Retina (tissue), 1 donor: ENCODE measurements at regions not wholly inside any gene's neighbourhood (a gene's known extent, or its start where the extent isn't known, plus 50 kb on each side); places are given as distances from the start of the nearest gene placed in this dataset.
"Not testable (repeated sequence)": the region's sequence is repeated elsewhere in the genome, so short reads cannot be mapped to it uniquely, and the experiment has no call there.

Experiments used
- DNase-seq: peaks from one replicate; pipeline ENCODE4 v3.0.0-alpha.2; 2016

GRCh38 chr12:124131659-124132058 is 158.6 kb downstream of the ZNF664 start:
- DNase-seq, result no peak

DNA sequence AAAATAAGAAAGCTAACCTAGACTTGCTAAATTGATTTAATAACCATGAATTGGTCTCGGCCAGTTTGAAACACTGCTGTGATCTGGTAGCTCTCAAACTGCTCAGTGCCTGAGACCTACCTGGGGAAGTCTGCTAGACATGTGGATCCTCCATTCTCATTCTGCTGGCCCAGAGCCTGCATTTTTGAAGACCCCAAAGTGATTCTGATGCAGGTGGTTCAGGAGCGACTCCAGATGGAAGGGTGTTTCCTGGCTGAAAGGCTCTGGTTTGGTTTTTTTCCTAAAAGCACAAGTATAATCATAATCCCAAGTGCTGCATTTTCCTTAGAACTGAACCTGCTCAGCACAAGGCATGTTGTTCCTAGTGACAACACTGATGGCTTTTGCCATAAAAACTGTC is 159.5 kb downstream of the ZNF664 start:
- DNase-seq, result no peak

GRCh38 chr12:124136796-124137195 is 158.1 kb upstream of the RFLNA start:
- DNase-seq, result no peak

- no peak for DNase-seq
Measured at GRCh38 chr12:124140944-124141486, 153.9 kb upstream of the RFLNA start.

GRCh38 chr12:124141611-124142010 is 153.3 kb upstream of the RFLNA start:
- not testable (repeated sequence) for DNase-seq

DNA sequence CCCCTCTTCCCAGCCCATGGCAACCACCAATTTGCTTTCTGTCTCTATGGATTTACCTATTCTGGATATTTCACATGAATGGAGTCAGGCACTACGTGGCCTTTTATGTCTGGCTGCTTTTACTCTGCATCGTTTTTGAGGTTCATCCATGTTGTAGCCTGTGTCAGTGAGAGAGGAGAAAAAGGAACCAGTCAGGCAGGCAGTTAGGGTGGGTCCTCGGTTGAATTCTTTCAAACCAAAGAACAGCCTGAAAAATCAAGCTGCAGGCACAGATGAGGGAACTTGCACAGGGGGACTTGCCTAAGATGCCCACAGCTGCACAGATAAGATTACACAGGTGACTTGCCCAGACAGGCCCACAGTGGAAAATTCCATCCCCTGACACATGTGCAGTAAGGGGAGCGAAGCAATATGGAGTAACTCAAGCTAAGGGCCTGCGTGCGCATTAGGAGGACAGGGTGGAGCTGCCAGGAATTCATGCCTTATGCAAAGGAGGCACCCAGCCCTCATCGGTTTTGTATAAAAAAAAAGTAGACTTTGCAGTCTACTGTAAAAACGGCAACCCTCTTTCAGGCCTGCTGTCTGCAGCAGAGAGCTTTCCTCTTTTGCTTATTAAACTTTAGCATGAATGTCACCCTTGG is 152.4 kb upstream of the RFLNA start:
- no peak for DNase-seq

DNA sequence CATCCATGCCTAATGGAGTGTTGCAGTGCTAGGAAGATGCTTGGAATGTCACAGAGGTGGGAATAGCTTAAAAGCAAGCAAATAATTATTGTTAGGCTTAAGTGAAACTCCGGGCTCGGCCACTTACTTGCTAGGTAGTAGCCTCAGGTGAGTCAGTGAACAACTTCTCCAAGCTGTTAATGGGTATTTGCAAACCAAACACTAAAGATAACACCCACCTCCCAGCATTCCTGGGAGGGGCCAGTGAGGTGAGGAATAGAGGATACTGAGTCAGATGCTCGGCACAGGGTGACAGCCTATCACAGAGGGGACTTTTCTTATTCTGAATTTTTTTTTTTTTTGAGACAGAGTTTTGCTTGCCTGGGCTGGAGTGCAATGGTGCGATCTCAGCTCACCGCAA is 151.2 kb upstream of the RFLNA start:
- no peak for DNase-seq

- DNase-seq, result no peak
Measured at GRCh38 chr12:124144531-124145194, 150.2 kb upstream of the RFLNA start.

DNA sequence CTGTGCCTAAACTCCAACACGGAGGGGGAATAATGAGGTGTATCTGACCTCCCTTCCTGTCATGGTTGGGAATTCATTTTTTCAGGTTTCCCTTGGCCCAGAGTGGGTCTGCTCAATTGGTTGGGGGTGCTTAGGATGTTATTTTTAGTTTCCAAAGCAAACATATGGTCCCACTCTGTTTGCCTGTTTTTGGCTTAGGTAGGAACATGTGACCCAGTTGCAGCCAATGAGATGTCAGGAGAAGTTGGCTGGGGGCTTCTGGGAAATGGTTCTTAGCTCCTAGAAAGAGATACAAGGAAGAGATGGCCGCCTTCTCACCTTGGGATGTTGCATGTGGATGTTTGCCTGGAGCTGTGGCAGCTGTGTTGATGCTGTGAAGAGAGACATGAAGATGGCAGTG is 147.9 kb upstream of the RFLNA start:
- no peak for DNase-seq

DNA sequence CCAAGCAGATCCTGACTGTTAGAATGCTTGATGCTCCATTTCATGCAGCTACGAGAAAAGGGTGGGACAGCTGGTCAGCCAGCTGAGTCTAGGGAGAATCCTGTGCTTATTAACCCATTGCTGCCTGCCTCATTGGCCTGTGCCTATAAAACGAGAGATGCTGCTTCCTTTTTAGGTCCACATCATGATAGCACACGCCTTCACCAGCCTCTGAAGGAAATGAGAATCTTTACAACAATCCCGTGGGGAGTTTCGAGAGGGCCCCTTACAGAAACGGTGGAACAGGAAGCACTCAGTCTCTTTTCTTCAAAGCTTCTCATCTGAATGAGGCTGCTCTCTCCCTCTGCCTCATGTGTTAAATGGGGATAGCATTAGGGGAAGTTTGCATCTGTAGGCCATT is 147.3 kb upstream of the RFLNA start:
- DNase-seq, result no peak

DNA sequence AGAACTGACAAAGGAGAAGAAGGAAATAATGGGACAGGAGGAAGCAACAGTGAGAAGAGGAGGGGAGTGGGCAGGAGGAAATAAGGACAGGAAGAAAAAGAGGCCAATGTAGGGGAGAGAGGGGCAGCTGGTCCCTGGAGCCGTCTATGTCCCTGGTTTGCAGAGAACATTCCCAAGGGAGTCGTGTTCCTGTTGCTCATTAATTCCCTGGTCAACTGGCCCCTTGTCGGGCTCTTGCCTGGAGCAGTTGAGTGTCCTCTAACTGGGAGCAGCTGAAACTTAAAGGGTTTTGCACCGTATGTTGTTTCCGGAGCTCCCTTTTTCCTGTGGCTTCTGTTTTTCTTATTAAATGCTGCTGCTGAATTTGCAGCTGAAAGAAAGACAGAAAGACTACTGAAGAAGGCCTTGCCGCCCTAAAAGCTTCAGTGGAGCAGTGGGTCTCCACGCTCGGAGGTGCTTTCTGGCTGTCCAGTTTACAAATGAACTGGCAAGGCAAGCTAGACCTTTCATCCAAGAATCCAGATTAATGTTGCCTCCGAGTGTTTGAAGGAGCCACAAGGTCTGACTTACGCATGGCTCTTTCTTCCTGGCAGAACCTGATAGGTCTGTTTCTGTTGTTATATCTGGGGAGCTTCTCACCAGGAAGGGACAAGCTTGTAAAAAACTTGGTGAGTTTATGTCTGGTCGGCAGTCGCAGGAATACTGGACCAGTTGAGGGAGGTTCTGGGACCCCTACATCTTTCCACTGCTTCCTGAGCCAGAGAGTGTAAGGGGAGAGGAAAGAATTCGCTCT is 146.2 kb upstream of the RFLNA start:
- no peak for DNase-seq

DNA sequence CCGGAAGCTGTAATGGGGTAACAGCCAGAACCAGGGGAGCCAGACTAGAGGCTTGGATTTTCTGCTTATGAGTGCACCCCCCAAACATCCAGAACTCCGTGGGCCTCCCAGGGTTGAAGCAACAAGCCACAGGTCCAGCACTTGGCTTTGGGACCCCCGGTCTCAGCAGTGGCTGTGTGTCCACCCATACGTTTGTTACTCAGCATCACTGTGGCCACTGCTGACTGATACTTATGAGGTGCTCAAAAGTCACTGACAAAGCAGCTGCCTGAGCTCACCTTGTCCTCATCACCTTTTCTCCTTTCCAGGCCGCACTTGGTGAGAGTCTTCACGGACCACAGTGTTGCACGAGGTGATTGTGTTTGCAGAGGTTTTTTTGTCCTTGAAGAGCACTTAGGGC is 145.6 kb upstream of the RFLNA start:
- no peak for DNase-seq

DNA sequence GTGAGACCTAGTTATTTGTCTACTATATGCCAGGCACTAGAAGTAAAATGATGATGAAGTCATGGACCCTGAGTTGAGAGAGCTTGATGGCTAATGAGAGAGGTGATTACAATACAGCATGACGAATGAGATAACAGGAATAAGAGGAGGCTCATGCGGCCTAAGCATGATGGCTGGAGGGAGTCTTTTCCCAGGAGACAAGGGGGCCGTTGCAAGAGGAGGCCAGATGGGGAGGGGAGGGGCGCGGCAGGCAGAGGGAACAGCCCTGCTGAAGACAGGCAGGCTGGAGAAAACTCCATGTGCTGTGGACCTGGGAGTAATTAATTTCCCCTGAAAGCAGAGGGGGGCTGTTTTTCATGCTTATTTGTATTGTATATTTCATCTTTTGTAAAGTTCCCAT is 144.7 kb upstream of the RFLNA start:
- no peak for DNase-seq

GRCh38 chr12:124151583-124151982 is 143.3 kb upstream of the RFLNA start:
- no peak for DNase-seq

DNA sequence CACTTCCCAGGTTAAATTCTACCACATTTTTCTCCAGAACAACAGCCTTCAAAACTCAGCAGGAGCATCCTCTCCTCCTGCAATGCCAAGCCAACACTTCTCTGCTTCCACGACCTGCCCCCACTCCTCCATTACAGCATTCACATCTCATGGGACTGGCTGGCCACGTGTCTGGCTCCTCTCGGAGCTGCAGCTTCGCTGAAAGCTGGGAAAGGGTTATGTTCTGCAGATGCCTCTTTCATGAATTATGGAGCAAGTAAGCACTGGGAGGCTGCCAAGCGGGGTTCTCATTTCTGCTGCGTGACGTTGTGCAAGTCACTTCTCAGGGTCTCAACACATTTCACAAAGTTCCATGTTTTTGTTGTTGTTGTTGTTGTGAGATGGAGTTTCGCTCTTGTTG is 142.2 kb upstream of the RFLNA start:
- DNase-seq, result peak; percentile 52

- DNase-seq, result no peak
Measured at GRCh38 chr12:124153392-124153791, 141.5 kb upstream of the RFLNA start.

- DNase-seq, result no peak
Measured at GRCh38 chr12:124157406-124157805, 137.5 kb upstream of the RFLNA start.

DNA sequence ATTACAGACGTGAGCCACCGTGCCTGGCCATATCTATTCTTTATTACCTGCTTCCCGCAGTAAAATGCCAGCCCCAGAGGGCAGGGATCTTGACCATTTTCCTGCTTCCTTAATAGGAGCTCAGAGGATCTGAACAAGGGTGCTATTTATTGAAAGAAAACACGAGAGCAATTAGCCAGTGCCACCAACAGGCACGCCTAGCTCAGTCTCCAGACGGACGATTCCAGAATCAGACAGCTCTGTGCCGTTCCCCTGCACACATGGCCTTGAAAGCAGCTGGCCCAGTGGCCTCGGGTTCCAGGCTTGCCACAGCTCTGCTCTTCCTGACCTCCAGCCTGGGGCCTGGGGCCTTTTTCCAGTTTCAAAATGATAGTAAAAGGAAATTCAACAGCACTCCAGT is 135.2 kb upstream of the RFLNA start:
- DNase-seq, result no peak

DNA sequence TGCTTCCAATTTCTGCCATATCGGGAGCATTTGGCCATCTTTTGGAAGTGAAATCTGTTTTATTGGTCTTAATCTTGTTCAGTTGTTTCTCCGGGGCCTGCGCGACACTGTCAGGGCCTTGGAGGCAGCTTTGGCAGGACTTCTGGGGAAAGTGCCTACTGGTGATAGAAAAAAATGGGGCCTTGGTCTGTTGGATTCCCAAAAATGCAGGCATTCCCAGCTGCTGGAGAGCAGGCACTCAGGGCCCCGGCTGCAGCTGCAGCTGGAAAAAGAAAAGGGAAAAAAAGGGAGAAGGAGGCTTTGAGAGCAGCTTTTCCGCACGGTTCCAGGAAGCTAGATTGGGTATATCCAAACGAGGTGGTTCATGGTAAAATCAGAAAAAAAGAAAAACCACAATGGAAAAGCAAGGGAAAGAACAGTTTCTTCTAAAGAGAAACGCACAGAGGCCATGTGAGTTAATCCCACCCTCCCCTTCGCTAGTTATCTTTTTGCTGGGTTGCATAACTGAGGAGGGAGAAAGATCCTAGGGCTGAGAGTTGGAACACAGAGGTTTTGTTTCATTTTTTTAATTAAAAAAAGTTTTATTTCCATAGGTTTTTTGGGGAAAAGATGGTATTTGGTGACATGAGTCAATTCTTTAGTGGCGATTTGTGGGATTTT is 134.7 kb upstream of the RFLNA start:
- no peak for DNase-seq

DNA sequence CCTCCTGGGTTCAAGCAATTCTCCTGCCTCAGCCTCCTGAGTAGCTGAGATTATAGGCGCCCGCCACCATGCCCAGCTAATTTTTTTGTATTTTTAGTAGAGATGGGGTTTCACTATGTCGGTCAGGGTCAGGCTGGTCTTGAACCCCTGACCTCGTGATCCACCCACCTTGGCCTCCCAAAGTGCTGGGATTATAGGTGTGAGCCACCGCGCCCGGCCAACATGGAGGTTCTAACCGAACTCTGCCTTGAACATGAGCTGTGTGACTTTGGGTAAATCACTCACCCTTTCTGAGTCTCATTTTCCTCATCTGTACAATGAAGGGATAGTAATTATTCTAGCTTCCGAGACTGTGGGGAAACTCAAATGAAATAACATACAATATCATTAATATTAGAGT is 133.5 kb upstream of the RFLNA start:
- DNase-seq, result not testable (repeated sequence)

DNA sequence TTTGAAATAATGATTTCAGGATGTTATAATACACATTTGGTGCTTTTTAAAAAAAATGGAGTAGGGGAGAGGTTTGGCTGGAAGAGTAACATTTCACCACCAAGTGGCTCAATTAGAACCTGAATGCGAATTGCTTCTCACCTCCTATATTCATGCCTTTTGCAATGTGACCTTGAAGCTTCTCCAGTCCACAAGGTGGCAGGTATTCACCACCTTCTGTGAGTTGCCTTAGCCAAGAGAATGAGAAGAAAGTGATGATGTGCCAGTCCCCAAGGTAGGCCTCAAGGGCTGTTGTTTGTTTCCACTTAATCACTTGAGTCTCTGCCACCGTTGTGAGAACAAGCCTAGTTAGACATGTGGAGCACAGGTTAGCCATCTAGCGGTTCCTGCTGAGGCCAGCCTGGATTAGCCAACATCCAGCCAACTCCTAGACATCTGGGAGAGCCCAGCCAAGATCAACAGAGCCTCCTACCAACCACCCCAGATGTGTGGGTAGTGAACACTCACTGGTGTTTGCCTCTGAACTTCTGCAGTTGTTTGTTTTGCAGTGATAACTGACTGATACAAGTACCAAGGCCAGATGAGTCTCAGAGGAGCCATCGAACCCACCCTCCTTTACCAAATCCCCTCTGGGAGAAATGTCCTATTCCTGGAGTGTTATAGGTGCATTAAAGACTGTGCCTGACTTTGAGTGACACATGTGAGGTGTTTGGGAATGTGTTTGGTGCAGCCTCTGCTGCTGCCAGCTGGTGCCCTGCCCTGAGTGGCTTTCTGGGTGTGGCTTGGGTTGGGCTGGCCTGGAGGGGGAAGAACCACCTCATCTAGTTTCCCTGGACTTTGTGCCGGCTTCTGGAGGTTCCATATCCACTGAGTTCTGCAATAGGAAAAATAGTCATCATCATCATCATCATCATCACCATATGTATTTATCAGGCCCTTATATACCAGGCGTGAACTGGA is 132.5 kb upstream of the RFLNA start:
- no peak for DNase-seq

DNA sequence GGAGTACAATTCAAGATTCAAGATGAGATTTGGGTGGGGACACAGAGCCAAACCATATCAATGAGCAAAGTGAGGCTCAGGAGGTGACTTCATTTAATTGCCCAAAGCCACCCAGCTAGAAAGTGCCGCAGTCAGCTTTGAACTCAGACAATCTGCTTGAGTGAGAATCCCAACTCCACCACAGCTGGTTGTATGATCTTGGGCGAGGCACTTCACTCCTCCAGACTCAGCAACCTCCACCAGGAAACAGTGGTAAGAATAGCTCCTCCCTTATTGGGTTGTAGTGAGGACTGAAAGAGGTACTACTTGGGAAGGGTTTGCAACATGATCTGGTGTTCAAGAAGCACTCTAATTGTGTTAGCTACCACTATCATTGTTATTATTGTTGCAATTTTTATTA is 129.2 kb upstream of the RFLNA start:
- no peak for DNase-seq
